Endothelial cell of umbilical vein (primary cell): ENCODE measurements at regions not wholly inside any gene's neighbourhood (a gene's known extent, or its start where the extent isn't known, plus 50 kb on each side); places are given as distances from the start of the nearest gene placed in this dataset.

ENCODE experiments used
- BruUV-seq: library from RNA; stranded (reverse); fragments of 400-500 nt; replicated peaks from 2 replicates; lab custom pipeline; 2021; lab: Mats Ljungman, UMichigan
- CTCF ChIA-PET: fragments of 300-600, 350-600 bp; sonication (Branson Sonifier 250); formaldehyde crosslinking; loops from one replicate; lab custom pipeline; 2021; ENCODE audit warnings: antibody characterized with exemption, inconsistent platforms; lab: Charles Lee
- POLR2A ChIA-PET: fragments of 300-600, 350-600 bp; sonication (Branson Sonifier 250); formaldehyde crosslinking; loops from one replicate; lab custom pipeline; 2021; ENCODE audit warnings: antibody characterized with exemption, inconsistent platforms; lab: Charles Lee
- DNase-seq: peaks from one replicate; pipeline ENCODE4 v3.0.0-alpha.2; 2011; ENCODE audit warnings: low read depth, low spot score
- FAIRE-seq: peaks from 2 replicates; lab custom pipeline; 2011; peaks lifted over from hg19 to GRCh38; lab: Jason Lieb, UNC
- H2AFZ ChIP-seq: 2 replicates; pipeline ENCODE4 v1.6.0; 2012; ENCODE audit warnings: low read depth, low read length, control low read depth, inconsistent platforms
- H3K27ac ChIP-seq: 2 replicates; pipeline ENCODE4 v1.5.1; 2011; ENCODE audit warnings: low read depth, mild to moderate bottlenecking, control low read depth, low read length, moderate library complexity; ENCODE audit not compliant: insufficient read depth
- H3K27me3 ChIP-seq, 2 experiments: 2 replicates each; pipeline versions ENCODE4 v1.6.0 to v1.6.1; 2011; ENCODE audit warnings: low read length in 2 of 2, mixed read lengths in 1 of 2; ENCODE audit not compliant: control insufficient read depth in 2 of 2, insufficient read depth in 2 of 2
- H3K36me3 ChIP-seq, 2 experiments: 2 replicates in 1 of 2; 3 replicates in 1 of 2; pipeline ENCODE4 v1.5.1; 2011; ENCODE audit warnings: low read length in 2 of 2, mild to moderate bottlenecking in 1 of 2, moderate library complexity in 1 of 2; ENCODE audit not compliant: control insufficient read depth in 2 of 2, insufficient read depth in 2 of 2; ENCODE audit errors: extremely low read depth in 1 of 2
- H3K4me1 ChIP-seq: 3 replicates; pipeline ENCODE4 v1.5.1; 2011; ENCODE audit warnings: mild to moderate bottlenecking, low read length; ENCODE audit not compliant: control insufficient read depth, insufficient read depth; ENCODE audit errors: extremely low read depth
- H3K4me2 ChIP-seq: 2 replicates; pipeline ENCODE4 v1.6.1; 2011; ENCODE audit warnings: low read length, control low read depth, mixed read lengths; ENCODE audit not compliant: insufficient read depth
- H3K4me3 ChIP-seq, 3 experiments: fragments of 200-600 bp in 1 of 3; sonication (generic), shearing (Covaris generic) in 1 of 3; replicated peaks in 1 of 3; 2 replicates each; pipeline ENCODE4 v1.5.1; 2011 to 2016; ENCODE audit warnings: control low read depth in 3 of 3, low read length in 3 of 3, mild to moderate bottlenecking in 2 of 3, inconsistent platforms in 1 of 3, low read depth in 1 of 3, moderate library complexity in 1 of 3; ENCODE audit not compliant: insufficient read depth in 1 of 3
- H3K79me2 ChIP-seq: 2 replicates; pipeline ENCODE4 v1.6.0; 2012; ENCODE audit warnings: low read length, inconsistent platforms; ENCODE audit not compliant: control insufficient read depth, insufficient read depth
- H3K9ac ChIP-seq: replicated peaks from 2 replicates; pipeline ENCODE3; 2011; ENCODE audit warnings: low read length, control low read depth; ENCODE audit not compliant: insufficient read depth; ENCODE audit errors: extremely low read depth
- H3K9me1 ChIP-seq: replicated peaks from 3 replicates; pipeline ENCODE4 v1.6.0; 2011; ENCODE audit warnings: mild to moderate bottlenecking, low read length; ENCODE audit not compliant: control insufficient read depth, insufficient read depth; ENCODE audit errors: extremely low read depth
- H3K9me3 ChIP-seq: replicated peaks from 2 replicates; pipeline ENCODE4 v1.5.1; 2012; ENCODE audit warnings: low read length, inconsistent platforms; ENCODE audit not compliant: control insufficient read depth, insufficient read depth
- H4K20me1 ChIP-seq: replicated peaks from 2 replicates; pipeline ENCODE3; 2011; ENCODE audit warnings: mild to moderate bottlenecking, low read length; ENCODE audit not compliant: control insufficient read depth, insufficient read depth; ENCODE audit errors: extremely low read depth
- CTCF ChIP-seq, 2 donors: IDR thresholded peaks; 1 replicate in 1 of 2; 2 replicates in 1 of 2; pipeline ENCODE4 v1.5.1; 2011; ENCODE audit warnings: low read length in 2 of 2, mild to moderate bottlenecking in 2 of 2, moderate library complexity in 2 of 2, control low read depth in 1 of 2, inconsistent platforms in 1 of 2, low read depth in 1 of 2; ENCODE audit not compliant: insufficient read depth in 1 of 2; ENCODE audit errors: extremely low read depth in 1 of 2
- EZH2 ChIP-seq: IDR thresholded peaks from 2 replicates; pipeline ENCODE4 v1.6.1; 2012; ENCODE audit warnings: borderline replicate concordance, low read depth, mild to moderate bottlenecking, moderate library complexity, low read length, inconsistent platforms; ENCODE audit not compliant: severe bottlenecking
- FOS ChIP-seq: IDR thresholded peaks from 2 replicates; pipeline ENCODE4 v1.6.1; 2011; ENCODE audit warnings: mild to moderate bottlenecking, low read length, moderate library complexity, borderline replicate concordance; ENCODE audit not compliant: insufficient read depth
- GATA2 ChIP-seq: IDR thresholded peaks from 2 replicates; pipeline ENCODE4 v1.7.0; 2011; ENCODE audit warnings: low read depth, mild to moderate bottlenecking, moderate library complexity, mixed read lengths, low read length; ENCODE audit not compliant: insufficient read length, insufficient read depth
- JUN ChIP-seq: IDR thresholded peaks from 2 replicates; pipeline ENCODE4 v1.6.1; 2011; ENCODE audit warnings: borderline replicate concordance, low read depth; ENCODE audit not compliant: insufficient read length, insufficient read depth
- MAX ChIP-seq: IDR thresholded peaks from 2 replicates; pipeline ENCODE4 v1.6.1; 2011; ENCODE audit not compliant: insufficient read depth, insufficient read length
- MYC ChIP-seq: IDR thresholded peaks from one replicate; pipeline ENCODE4 v1.6.1; 2011; ENCODE audit warnings: mild to moderate bottlenecking, low read depth, low read length
- POLR2A ChIP-seq: IDR thresholded peaks from 2 replicates; pipeline ENCODE4 v1.6.1; 2012; ENCODE audit warnings: low read depth, mild to moderate bottlenecking, control low read depth, low read length
- POLR2AphosphoS5 ChIP-seq: IDR thresholded peaks from 2 replicates; pipeline ENCODE4 v1.6.1; 2012; ENCODE audit warnings: low read depth, mild to moderate bottlenecking, control low read depth, low read length, moderate library complexity; ENCODE audit not compliant: insufficient read depth
- dilution Hi-C: fragments of 300-500 bp; cut with MboI; formaldehyde crosslinking; loops from one replicate; pipeline ENCODE4 v1.15.0; 2019; ENCODE audit warnings: low sequenced_read_pairs; ENCODE audit not compliant: extremely low pct_ligation_motif_present
- intact Hi-C: fragments of 100-400 bp; cut with micrococcal nuclease; formaldehyde crosslinking; loops from one replicate; pipeline ENCODE4 v1.10.0; 2022

GRCh38 chr12:82593901-82594396, 92.8 kb upstream of the TMTC2 start:
- Histone ChIP-seq H3K4me1 (no peaks in the 10 kb centered on the region), H3K9me1 (no peaks in the 10 kb centered on the region), H3K36me3 (no peaks in the 10 kb centered on the region), H3K27me3 (peaks cover 0 to 1% of the 10 kb centered on the region in 2 experiments), H3K9me3 (no peaks in the 10 kb centered on the region), H3K79me2 (no peaks in the 10 kb centered on the region), H3K4me2 (no peak overlapping the region), H3K9ac (no peak overlapping the region), H4K20me1 (no peaks in the 10 kb centered on the region), H3K4me3 (no peak overlapping the region), H3K27ac (no peak overlapping the region), H2AFZ (no peak overlapping the region)
- TF ChIP-seq GATA2: no peak
- dilution Hi-C loops: no loop called here
- intact Hi-C loops: no loop called here
- no peak for DNase-seq
- CTCF ChIA-PET: no interaction called here
- POLR2A ChIA-PET: no interaction called here
- BruUV-seq: no TSS peak
- FAIRE-seq: no peak

GRCh38 chr12:82595941-82596340, 90.8 kb upstream of the TMTC2 start:
- no peaks in the 10 kb centered on the region for H3K4me1 ChIP-seq
- H3K79me2 ChIP-seq: no peaks in the 10 kb centered on the region
- H3K36me3 ChIP-seq: no peaks in the 10 kb centered on the region
- peaks cover 1 to 3% of the 10 kb centered on the region in 2 experiments for H3K27me3 ChIP-seq
- H4K20me1 ChIP-seq: no peaks in the 10 kb centered on the region
- no peak overlapping the region for H3K4me3 ChIP-seq
- dilution Hi-C loops: no loop called here
- FAIRE-seq: no peak
- no peak overlapping the region for H3K4me2 ChIP-seq
- no peaks in the 10 kb centered on the region for H3K9me1 ChIP-seq
- H3K9me3 ChIP-seq: no peaks in the 10 kb centered on the region
- intact Hi-C loops: no loop called here
- no peak for DNase-seq
- H3K27ac ChIP-seq: no peak overlapping the region
- no peak overlapping the region for H3K9ac ChIP-seq
- CTCF ChIA-PET: no interaction called here
- TF ChIP-seq EZH2 (no peak), MYC (no peak), FOS (no peak), POLR2A (no peak), JUN (no peak), GATA2 (no peak), CTCF (IDR thresholded peaks at IDR 0.05; ENCODE audit: extremely low read depth in 1 of 2, insufficient read depth in 1 of 2, low read depth in 1 of 2, low read length in 2 of 2) (no peak), MAX (no peak), POLR2AphosphoS5 (no peak)
- BruUV-seq: no TSS peak
- POLR2A ChIA-PET: interaction anchor here (0.6 kb wide), 1 partner anchor 28 kb away, joined by 3 read pairs; no protein-coding TSS in a partner anchor
- H2AFZ ChIP-seq: no peak overlapping the region
